Rectal smooth muscle tissue (tissue), 1 donor: ENCODE measurements at regions not wholly inside any gene's neighbourhood (a gene's known extent, or its start where the extent isn't known, plus 50 kb on each side); places are given as distances from the start of the nearest gene placed in this dataset.

Experiments
- H3K27ac ChIP-seq: one replicate; pipeline ENCODE4 v1.7.0; 2013; ENCODE audit warnings: low read depth, low read length, inconsistent platforms
- H3K27me3 ChIP-seq: one replicate; pipeline ENCODE4 v1.7.0; 2013; ENCODE audit warnings: low read length; ENCODE audit not compliant: control insufficient read depth, insufficient read depth
- H3K36me3 ChIP-seq: one replicate; pipeline ENCODE4 v1.7.0; 2013; ENCODE audit warnings: low read length; ENCODE audit not compliant: control insufficient read depth, insufficient read depth
- H3K4me1 ChIP-seq: one replicate; pipeline ENCODE4 v1.7.0; 2013; ENCODE audit warnings: low read length; ENCODE audit not compliant: control insufficient read depth, insufficient read depth
- H3K4me3 ChIP-seq: one replicate; pipeline ENCODE4 v1.7.0; 2013; ENCODE audit warnings: low read length
- H3K9ac ChIP-seq: one replicate; pipeline ENCODE4 v1.7.0; 2013; ENCODE audit warnings: low read length

- Histone ChIP-seq H3K4me3 (no peak overlapping the region), H3K9ac (no peak overlapping the region), H3K4me1 (no peaks in the 10 kb centered on the region), H3K27me3 (no peaks in the 10 kb centered on the region), H3K27ac (no peak overlapping the region), H3K36me3 (no peaks in the 10 kb centered on the region)
Measured at GRCh38 chr3:161737171-161737570, 240.6 kb downstream of the OTOL1 start.

DNA sequence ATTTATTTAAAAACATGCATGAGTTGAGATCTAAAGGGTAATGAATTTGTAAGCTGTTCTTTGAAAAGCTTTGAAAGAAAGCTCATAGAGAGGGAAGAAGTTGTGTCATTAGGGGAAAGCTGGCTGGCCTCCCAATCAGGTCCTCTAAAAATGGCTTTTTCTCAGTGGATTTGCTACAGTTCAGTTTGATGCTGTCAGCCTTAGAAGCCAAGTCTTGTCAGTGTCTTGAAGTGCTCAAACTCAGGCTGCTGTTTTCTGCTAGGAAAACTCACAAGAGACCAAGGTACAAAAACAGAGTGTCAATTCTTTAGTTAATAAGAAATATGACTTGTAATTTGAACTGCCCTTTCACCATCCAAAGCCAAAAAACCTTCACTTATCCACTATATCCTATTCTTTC lies 243.8 kb downstream of the OTOL1 start:
- Histone ChIP-seq H3K9ac (no peak overlapping the region), H3K27me3 (no peaks in the 10 kb centered on the region), H3K4me3 (no peak overlapping the region), H3K36me3 (no peaks in the 10 kb centered on the region), H3K27ac (no peak overlapping the region), H3K4me1 (no peaks in the 10 kb centered on the region)

GRCh38 chr3:161744366-161744765 lies 247.8 kb downstream of the OTOL1 start:
- Histone ChIP-seq H3K36me3 (no peaks in the 10 kb centered on the region), H3K4me1 (no peaks in the 10 kb centered on the region), H3K9ac (no peak overlapping the region), H3K4me3 (no peak overlapping the region), H3K27ac (no peak overlapping the region), H3K27me3 (no peaks in the 10 kb centered on the region)

DNA sequence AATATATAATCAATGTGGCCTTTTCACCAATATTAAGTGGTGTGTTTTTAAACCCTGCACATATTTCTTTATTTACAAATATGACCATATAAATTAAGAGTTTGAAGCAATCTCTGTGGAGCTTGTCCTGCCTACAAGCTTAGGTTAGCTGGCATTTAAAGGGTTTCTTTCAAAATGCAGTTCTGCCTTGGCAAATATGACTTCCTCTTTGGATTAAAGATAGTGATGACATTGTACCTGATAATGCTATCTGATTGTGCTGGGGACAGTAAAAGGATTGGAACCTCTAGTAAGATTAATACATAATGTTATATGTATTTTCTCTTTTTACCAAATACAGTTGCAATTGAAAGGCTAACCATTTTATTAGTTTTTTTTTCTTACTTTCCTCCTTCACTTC lies 249.1 kb downstream of the OTOL1 start:
- H3K27ac ChIP-seq = no peak overlapping the region
- no peak overlapping the region for H3K9ac ChIP-seq
- H3K4me3 ChIP-seq = no peak overlapping the region
- no peaks in the 10 kb centered on the region for H3K4me1 ChIP-seq
- H3K36me3 ChIP-seq = no peaks in the 10 kb centered on the region
- H3K27me3 ChIP-seq = no peaks in the 10 kb centered on the region

DNA sequence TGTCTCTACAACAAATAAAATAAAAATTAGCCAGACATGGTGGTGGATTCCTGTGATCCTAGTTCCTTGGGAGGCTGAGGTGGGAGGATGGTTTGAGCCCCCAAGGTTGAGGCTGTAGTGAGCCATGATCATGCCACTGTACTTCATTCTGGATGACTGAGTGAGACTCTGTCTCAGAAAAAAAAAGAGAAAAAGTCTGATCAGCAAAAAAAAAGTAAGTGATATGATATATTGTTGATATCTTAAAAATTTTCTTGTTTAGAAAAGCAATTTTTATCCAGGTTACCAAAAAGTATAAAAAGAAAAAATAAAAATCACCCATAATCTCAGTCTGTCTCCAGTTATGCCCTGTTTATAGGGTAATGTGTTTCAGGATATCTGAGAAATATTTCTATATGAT lies 251.4 kb downstream of the OTOL1 start:
- Histone ChIP-seq H3K4me3 (no peak overlapping the region), H3K4me1 (no peaks in the 10 kb centered on the region), H3K27me3 (no peaks in the 10 kb centered on the region), H3K9ac (no peak overlapping the region), H3K27ac (no peak overlapping the region), H3K36me3 (no peaks in the 10 kb centered on the region)

- Histone ChIP-seq H3K36me3 (no peaks in the 10 kb centered on the region), H3K4me3 (no peak overlapping the region), H3K9ac (no peak overlapping the region), H3K27ac (no peak overlapping the region), H3K4me1 (no peaks in the 10 kb centered on the region), H3K27me3 (no peaks in the 10 kb centered on the region)
Measured at GRCh38 chr3:161754420-161755053, 257.9 kb downstream of the OTOL1 start.

DNA sequence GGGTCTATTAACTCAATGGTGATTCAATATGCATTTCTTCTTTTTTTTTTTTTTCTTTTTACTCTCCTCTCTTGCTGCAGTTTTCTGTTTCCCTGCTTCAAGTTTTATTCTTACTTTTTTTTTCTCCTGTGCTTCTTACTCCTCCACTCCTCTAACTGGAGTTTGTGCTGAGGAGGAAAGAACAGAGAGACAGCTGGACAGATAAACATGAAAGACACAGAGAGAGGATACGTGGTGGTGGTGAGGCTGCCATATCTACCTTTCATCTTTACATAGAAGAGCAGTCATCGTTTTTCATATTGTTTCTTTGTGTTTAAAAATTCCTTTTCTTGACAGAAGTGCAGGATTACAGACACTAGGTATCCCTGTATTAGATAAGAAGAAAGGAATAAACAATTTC lies 262.8 kb downstream of the OTOL1 start:
- Histone ChIP-seq H3K9ac (no peak overlapping the region), H3K4me1 (no peaks in the 10 kb centered on the region), H3K4me3 (no peak overlapping the region), H3K36me3 (no peaks in the 10 kb centered on the region), H3K27me3 (no peaks in the 10 kb centered on the region), H3K27ac (no peak overlapping the region)

- no peaks in the 10 kb centered on the region for H3K27me3 ChIP-seq
- H3K9ac ChIP-seq = no peak overlapping the region
- H3K4me1 ChIP-seq = no peaks in the 10 kb centered on the region
- H3K36me3 ChIP-seq = no peaks in the 10 kb centered on the region
- no peak overlapping the region for H3K4me3 ChIP-seq
- no peak overlapping the region for H3K27ac ChIP-seq
Measured at GRCh38 chr3:161766331-161766730, 269.7 kb downstream of the OTOL1 start.

DNA sequence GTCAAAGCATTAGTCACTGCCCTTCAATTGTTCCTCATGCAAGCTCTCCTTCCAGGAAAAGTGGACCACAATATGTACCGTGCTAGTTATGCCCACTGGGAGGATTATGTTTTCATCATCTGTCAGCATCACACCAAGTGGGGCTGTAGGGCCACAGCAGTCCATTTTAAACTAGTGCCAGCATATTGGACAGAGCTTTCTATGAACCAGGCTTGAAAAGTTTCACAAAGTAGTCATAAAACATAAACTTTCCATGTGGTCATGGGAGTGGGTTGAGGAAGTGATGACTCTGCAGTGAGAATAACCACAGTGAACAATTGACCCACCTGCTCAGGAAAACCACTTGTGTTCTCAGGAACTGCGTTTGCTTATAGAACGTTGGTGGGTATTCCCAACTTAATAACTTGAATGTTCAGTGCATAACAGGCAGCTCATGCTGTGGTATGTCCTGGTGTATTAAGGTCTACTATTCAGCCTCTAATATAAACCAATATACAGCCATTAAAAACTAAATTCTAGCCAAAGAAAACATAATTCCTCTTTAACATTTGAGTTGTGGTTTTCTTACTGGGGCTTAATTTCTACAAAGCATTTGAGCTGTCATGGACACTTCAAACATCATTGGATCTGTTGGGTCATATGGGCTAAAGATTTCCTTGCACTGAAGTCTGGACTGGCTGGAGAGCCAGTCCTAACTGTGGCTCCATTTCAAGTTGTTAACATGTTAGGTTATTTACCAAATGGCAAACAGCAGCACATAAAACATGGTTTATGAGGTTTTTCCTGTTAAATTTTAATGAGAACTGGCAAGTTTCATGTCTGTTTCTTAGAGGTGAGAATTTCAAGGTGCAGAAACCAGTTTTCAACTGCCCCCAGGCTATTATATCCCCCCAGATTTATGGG lies 274.1 kb downstream of the OTOL1 start:
- no peak overlapping the region for H3K9ac ChIP-seq
- H3K4me3 ChIP-seq = no peak overlapping the region
- no peaks in the 10 kb centered on the region for H3K27me3 ChIP-seq
- no peak overlapping the region for H3K27ac ChIP-seq
- no peaks in the 10 kb centered on the region for H3K4me1 ChIP-seq
- H3K36me3 ChIP-seq = no peaks in the 10 kb centered on the region

- Histone ChIP-seq H3K9ac (no peak overlapping the region), H3K4me3 (no peak overlapping the region), H3K4me1 (no peaks in the 10 kb centered on the region), H3K36me3 (no peaks in the 10 kb centered on the region), H3K27me3 (no peaks in the 10 kb centered on the region), H3K27ac (no peak overlapping the region)
Measured at GRCh38 chr3:161781381-161781780, 284.8 kb downstream of the OTOL1 start.

- no peak overlapping the region for H3K4me3 ChIP-seq
- H3K4me1 ChIP-seq = no peaks in the 10 kb centered on the region
- no peak overlapping the region for H3K9ac ChIP-seq
- no peak overlapping the region for H3K27ac ChIP-seq
- no peaks in the 10 kb centered on the region for H3K27me3 ChIP-seq
- no peaks in the 10 kb centered on the region for H3K36me3 ChIP-seq
Measured at GRCh38 chr3:161793194-161793930, 296.8 kb downstream of the OTOL1 start.

- Histone ChIP-seq H3K4me3 (no peak overlapping the region), H3K4me1 (no peaks in the 10 kb centered on the region), H3K27me3 (no peaks in the 10 kb centered on the region), H3K9ac (no peak overlapping the region), H3K36me3 (no peaks in the 10 kb centered on the region), H3K27ac (no peak overlapping the region)
Measured at GRCh38 chr3:161794551-161794950, 297.9 kb downstream of the OTOL1 start.
